Sigmoid colon (tissue), 6 donors: ENCODE measurements at regions not wholly inside any gene's neighbourhood (a gene's known extent, or its start where the extent isn't known, plus 50 kb on each side); places are given as distances from the start of the nearest gene placed in this dataset.

Experiments
- DNase-seq: peaks from one replicate; pipeline ENCODE4 v3.0.0-alpha.2; 2019
- H3K27ac ChIP-seq, 4 donors: fragments of 200-600 bp; sonication (generic); one replicate each; pipeline ENCODE4 v1.5.1; 2016 to 2019; ENCODE audit warnings: mild to moderate bottlenecking in 1 of 4
- H3K27me3 ChIP-seq, 3 donors: fragments of 200-600 bp; sonication (generic); one replicate each; pipeline ENCODE4 v1.5.1; 2019; ENCODE audit warnings: mild to moderate bottlenecking in 1 of 3
- H3K36me3 ChIP-seq, 4 donors: fragments of 200-600 bp; sonication (generic); one replicate each; pipeline ENCODE4 v1.5.1; 2016 to 2019
- H3K4me1 ChIP-seq, 4 donors: fragments of 200-600 bp; sonication (generic); one replicate each; pipeline ENCODE4 v1.5.1; 2017 to 2019
- H3K4me3 ChIP-seq, 4 donors: fragments of 200-600 bp; sonication (generic); one replicate each; pipeline ENCODE4 v1.5.1; 2017 to 2019; ENCODE audit warnings: mild to moderate bottlenecking in 2 of 4, moderate library complexity in 1 of 4
- H3K9me3 ChIP-seq, 4 donors: fragments of 200-600 bp in 3 of 4; sonication (generic) in 3 of 4; one replicate each; pipeline versions ENCODE4 v1.5.1 to v1.6.1; 2013 to 2019
- CTCF ChIP-seq, 4 experiments: fragments of 450-650 bp in 3 of 4; fragments of 200-600 bp in 1 of 4; IDR thresholded peaks; one replicate each; pipeline ENCODE4 v1.5.1; 2016 to 2019; ENCODE audit warnings: antibody characterized with exemption in 4 of 4, mild to moderate bottlenecking in 3 of 4, moderate library complexity in 2 of 4
- EP300 ChIP-seq, 4 donors: sonication (generic); formaldehyde crosslinking; IDR thresholded peaks; one replicate each; pipeline ENCODE4 v1.6.1; 2017; ENCODE audit warnings: antibody characterized with exemption in 4 of 4
- POLR2A ChIP-seq, 2 donors: fragments of 450-650 bp; IDR thresholded peaks; one replicate each; pipeline ENCODE4 v1.6.1; 2016; ENCODE audit warnings: antibody characterized with exemption in 2 of 2, mild to moderate bottlenecking in 2 of 2, moderate library complexity in 2 of 2
- POLR2AphosphoS5 ChIP-seq, 4 donors: sonication (generic); formaldehyde crosslinking; IDR thresholded peaks; one replicate each; pipeline ENCODE4 v1.6.1; 2017; ENCODE audit warnings: antibody characterized with exemption in 4 of 4
- WGBS, 2 donors: extraction: QIAGEN DNeasy Blood & Tissue Kit; methylation state at CpG; one replicate each; pipeline ENCODE4 v1.1.7; 2013; 5-methylcytosine and 5-hydroxymethylcytosine counted together
- intact Hi-C: fragments of 100-400 bp; cut with DNase I; formaldehyde crosslinking; loops from one replicate; pipeline ENCODE4 v1.15.1; 2023
- donor health status: healthy with polysubstance abuse.
- donor health status: healthy.

- WGBS, 2 donors = 66 to 83% methylated on average over 2 of the region's 2 CpGs
- H3K9me3 ChIP-seq = no peaks in the 10 kb centered on the region
- TF ChIP-seq CTCF (IDR thresholded peaks at IDR 0.05) (no peak), POLR2A (IDR thresholded peaks at IDR 0.05) (no peak), EP300 (IDR thresholded peaks at IDR 0.05) (no peak), POLR2AphosphoS5 (IDR thresholded peaks at IDR 0.05) (no peak)
- no peak for DNase-seq
- peaks cover 0 to 8% (median 0%) of the 10 kb centered on the region in 4 donors for H3K4me1 ChIP-seq
- H3K4me3 ChIP-seq = no peak overlapping the region
- H3K36me3 ChIP-seq = no peaks in the 10 kb centered on the region
- intact Hi-C loops = no loop called here
- H3K27me3 ChIP-seq = no peaks in the 10 kb centered on the region
- H3K27ac ChIP-seq = no peak overlapping the region
Measured at GRCh38 chr4:63906660-63907183, 502.5 kb downstream of the TECRL start.

- DNase-seq = no peak
- TF ChIP-seq EP300 (IDR thresholded peaks at IDR 0.05) (no peak), POLR2A (IDR thresholded peaks at IDR 0.05) (no peak), POLR2AphosphoS5 (IDR thresholded peaks at IDR 0.05) (no peak), CTCF (IDR thresholded peaks at IDR 0.05) (no peak)
Measured at GRCh38 chr4:63904201-63904600, 505.0 kb downstream of the TECRL start.

GRCh38 chr4:63901304-63901703, 507.9 kb downstream of the TECRL start:
- peaks cover 0 to 8% (median 0%) of the 10 kb centered on the region in 4 donors for H3K4me1 ChIP-seq
- DNase-seq = no peak
- H3K27me3 ChIP-seq = no peaks in the 10 kb centered on the region
- WGBS, 2 donors = 13 to 27% methylated on average over 2 of the region's 2 CpGs
- intact Hi-C loops = no loop called here
- H3K9me3 ChIP-seq = no peaks in the 10 kb centered on the region
- H3K36me3 ChIP-seq = no peaks in the 10 kb centered on the region
- H3K27ac ChIP-seq = no peak overlapping the region
- no peak overlapping the region for H3K4me3 ChIP-seq
- TF ChIP-seq POLR2A (IDR thresholded peaks at IDR 0.05) (no peak), CTCF (IDR thresholded peaks at IDR 0.05) (no peak), POLR2AphosphoS5 (IDR thresholded peaks at IDR 0.05) (no peak), EP300 (IDR thresholded peaks at IDR 0.05) (no peak)

More at GRCh38 chr4:63904201-63904600, 505.0 kb downstream of the TECRL start:
- intact Hi-C loops = no loop called here
- no peaks in the 10 kb centered on the region for H3K36me3 ChIP-seq
- H3K27me3 ChIP-seq = no peaks in the 10 kb centered on the region
- H3K27ac ChIP-seq = no peak overlapping the region
- H3K4me1 ChIP-seq = peaks cover 0 to 8% (median 0%) of the 10 kb centered on the region in 4 donors
- WGBS, 2 donors = 83 to 90% methylated on average over 3 of the region's 3 CpGs
- no peaks in the 10 kb centered on the region for H3K9me3 ChIP-seq
- H3K4me3 ChIP-seq = no peak overlapping the region

- no peaks in the 10 kb centered on the region for H3K36me3 ChIP-seq
- H3K4me3 ChIP-seq = no peak overlapping the region
- DNase-seq = no peak
- intact Hi-C loops = no loop called here
- TF ChIP-seq POLR2A (IDR thresholded peaks at IDR 0.05) = no peak
- TF ChIP-seq POLR2AphosphoS5 (IDR thresholded peaks at IDR 0.05) = no peak
- no peak for TF ChIP-seq CTCF (IDR thresholded peaks at IDR 0.05)
- no peak for TF ChIP-seq EP300 (IDR thresholded peaks at IDR 0.05)
- H3K27me3 ChIP-seq = no peaks in the 10 kb centered on the region
- peaks cover 0 to 6% (median 0%) of the 10 kb centered on the region in 4 donors for H3K4me1 ChIP-seq
- H3K9me3 ChIP-seq = no peaks in the 10 kb centered on the region
- H3K27ac ChIP-seq = no peak overlapping the region
Measured at GRCh38 chr4:63898961-63899360, 510.3 kb downstream of the TECRL start.

- Histone ChIP-seq H3K27me3 (no peaks in the 10 kb centered on the region), H3K9me3 (peaks cover 0 to 4% (median 0%) of the 10 kb centered on the region in 4 donors), H3K36me3 (no peaks in the 10 kb centered on the region), H3K27ac (no peak overlapping the region), H3K4me1 (peaks cover 0 to 6% (median 0%) of the 10 kb centered on the region in 4 donors), H3K4me3 (no peak overlapping the region)
- DNase-seq = no peak
- TF ChIP-seq POLR2AphosphoS5 (IDR thresholded peaks at IDR 0.05) (no peak), POLR2A (IDR thresholded peaks at IDR 0.05) (no peak), CTCF (IDR thresholded peaks at IDR 0.05) (no peak), EP300 (IDR thresholded peaks at IDR 0.05) (no peak)
- intact Hi-C loops = no loop called here
Measured at GRCh38 chr4:63894161-63894560, 515.1 kb downstream of the TECRL start.
